ENCODE measurements at regions not wholly inside any gene's neighbourhood (a gene's known extent, or its start where the extent isn't known, plus 50 kb on each side); places are given as distances from the start of the nearest gene placed in this dataset.

- H3K4me3 ChIP-seq = no peak overlapping the region
- H3K9me3 ChIP-seq = no peaks in the 10 kb centered on the region
- H3K36me3 ChIP-seq = no peaks in the 10 kb centered on the region
- H3K27ac ChIP-seq = no peak overlapping the region
- H3K4me1 ChIP-seq = no peaks in the 10 kb centered on the region
- no peak for TF ChIP-seq POLR2AphosphoS5 (IDR thresholded peaks at IDR 0.05)
- no peak for TF ChIP-seq CTCF (IDR thresholded peaks at IDR 0.05)
- TF ChIP-seq POLR2A (IDR thresholded peaks at IDR 0.05) = no peak
- TF ChIP-seq EP300 (IDR thresholded peaks at IDR 0.05; ENCODE audit: low read depth) = no peak
- WGBS, 2 donors (ENCODE audit: low coverage in 1 of 2) = 80 to 84% methylated on average over 8 to 9 of the region's 9 CpGs
- intact Hi-C loops (cut with DNase I; ENCODE audit: low total_unique reads) = no loop called here
- no peak for DNase-seq
- peaks cover 5% of the 10 kb centered on the region for H3K27me3 ChIP-seq
- in situ Hi-C loops (cut with MboI; ENCODE audit: low pct_ligation_motif_present in 1 of 4, low pct_unique_long_range_greater_than_20kb in 1 of 4, low sequenced_read_pairs in 3 of 4) = loop anchor here in 1 of 4 donors (25.0 kb wide), 1 partner anchor 1133 kb away; no protein-coding TSS in a partner anchor
Observed at GRCh38 chr6:132954222-132954621, 139.9 kb downstream of the RPS12 start.

GRCh38 chr6:132954936-132955335 is 140.6 kb downstream of the RPS12 start:
- H3K9me3 ChIP-seq = no peaks in the 10 kb centered on the region
- no peaks in the 10 kb centered on the region for H3K36me3 ChIP-seq
- peaks cover 5% of the 10 kb centered on the region for H3K27me3 ChIP-seq
- in situ Hi-C loops (cut with MboI; ENCODE audit: low pct_ligation_motif_present in 1 of 4, low pct_unique_long_range_greater_than_20kb in 1 of 4, low sequenced_read_pairs in 3 of 4) = loop anchor here in 1 of 4 donors (25.0 kb wide), 1 partner anchor 1132 kb away; no protein-coding TSS in a partner anchor
- no peak for TF ChIP-seq POLR2A (IDR thresholded peaks at IDR 0.05)
- no peak for TF ChIP-seq POLR2AphosphoS5 (IDR thresholded peaks at IDR 0.05)
- no peak for TF ChIP-seq CTCF (IDR thresholded peaks at IDR 0.05)
- TF ChIP-seq EP300 (IDR thresholded peaks at IDR 0.05; ENCODE audit: low read depth) = no peak
- no peak overlapping the region for H3K27ac ChIP-seq
- no peaks in the 10 kb centered on the region for H3K4me1 ChIP-seq
- DNase-seq = no peak
- intact Hi-C loops (cut with DNase I; ENCODE audit: low total_unique reads) = no loop called here
- WGBS, 2 donors (ENCODE audit: low coverage in 1 of 2) = 64 to 70% methylated on average over 5 of the region's 5 CpGs
- H3K4me3 ChIP-seq = no peak overlapping the region

- intact Hi-C loops (cut with DNase I; ENCODE audit: low total_unique reads) = no loop called here
- 22 to 26% methylated on average over 4 of the region's 4 CpGs for WGBS, 2 donors (ENCODE audit: low coverage in 1 of 2)
- in situ Hi-C loops (cut with MboI; ENCODE audit: low pct_ligation_motif_present in 1 of 4, low pct_unique_long_range_greater_than_20kb in 1 of 4, low sequenced_read_pairs in 3 of 4) = loop anchor here in 1 of 4 donors (25.0 kb wide), 1 partner anchor 1128 kb away; no protein-coding TSS in a partner anchor
Observed at GRCh38 chr6:132959639-132960326, 145.4 kb downstream of the RPS12 start.

GRCh38 chr6:132960720-132961119 is 146.4 kb downstream of the RPS12 start:
- Histone ChIP-seq H3K9me3 (no peaks in the 10 kb centered on the region), H3K36me3 (no peaks in the 10 kb centered on the region), H3K27ac (no peak overlapping the region), H3K4me3 (no peak overlapping the region), H3K27me3 (peaks cover 5% of the 10 kb centered on the region), H3K4me1 (no peaks in the 10 kb centered on the region)
- 53 to 69% methylated on average over 5 to 8 of the region's 8 CpGs for WGBS, 2 donors (ENCODE audit: low coverage in 1 of 2)
- in situ Hi-C loops (cut with MboI; ENCODE audit: low pct_ligation_motif_present in 1 of 4, low pct_unique_long_range_greater_than_20kb in 1 of 4, low sequenced_read_pairs in 3 of 4) (loop anchor here in 1 of 4 donors (25.0 kb wide), 1 partner anchor 1127 kb away; no protein-coding TSS in a partner anchor), intact Hi-C loops (cut with DNase I; ENCODE audit: low total_unique reads) (no loop called here)
- no peak for DNase-seq
- no peak for TF ChIP-seq CTCF (IDR thresholded peaks at IDR 0.05)
- no peak for TF ChIP-seq POLR2AphosphoS5 (IDR thresholded peaks at IDR 0.05)
- no peak for TF ChIP-seq POLR2A (IDR thresholded peaks at IDR 0.05)
- TF ChIP-seq EP300 (IDR thresholded peaks at IDR 0.05; ENCODE audit: low read depth) = no peak

More at GRCh38 chr6:132959639-132960326, 145.4 kb downstream of the RPS12 start:
- Histone ChIP-seq H3K4me1 (no peaks in the 10 kb centered on the region), H3K27ac (no peak overlapping the region), H3K4me3 (no peak overlapping the region), H3K36me3 (no peaks in the 10 kb centered on the region), H3K9me3 (no peaks in the 10 kb centered on the region), H3K27me3 (peaks cover 5% of the 10 kb centered on the region)
- no peak for DNase-seq
- TF ChIP-seq POLR2A (IDR thresholded peaks at IDR 0.05) (no peak), CTCF (IDR thresholded peaks at IDR 0.05) (no peak), EP300 (IDR thresholded peaks at IDR 0.05; ENCODE audit: low read depth) (no peak), POLR2AphosphoS5 (IDR thresholded peaks at IDR 0.05) (no peak)

All from transverse colon (tissue), 4 donors.